Amniotic stem cell (primary cell): ENCODE measurements at regions not wholly inside any gene's neighbourhood (a gene's known extent, or its start where the extent isn't known, plus 50 kb on each side); places are given as distances from the start of the nearest gene placed in this dataset.
"Not testable (repeated sequence)": the region's sequence is repeated elsewhere in the genome, so short reads cannot be mapped to it uniquely, and the experiment has no call there.

ENCODE experiments used
- DNase-seq: peaks from one replicate; lab custom pipeline; 2025; lab: John Stamatoyannopoulos, UW

- no peak for DNase-seq
Observed at GRCh38 chr16:75837264-75837663, 111.0 kb upstream of the CPHXL start.

- DNase-seq = no peak
Observed at GRCh38 chr16:75837681-75838080, 111.4 kb upstream of the CPHXL start.

- DNase-seq = no peak
Observed at GRCh38 chr16:75841517-75841916, 115.2 kb upstream of the CPHXL start.

GRCh38 chr16:75847172-75847571 is 120.9 kb upstream of the CPHXL start:
- DNase-seq = no peak

GRCh38 chr16:75854152-75854551 is 127.9 kb upstream of the CPHXL start:
- DNase-seq = no peak

GRCh38 chr16:75860326-75861053 is 134.2 kb upstream of the CPHXL start:
- DNase-seq = no peak

GRCh38 chr16:75861311-75862097 is 135.2 kb upstream of the CPHXL start:
- no peak for DNase-seq

- DNase-seq = no peak
Observed at GRCh38 chr16:75862098-75862386, 135.8 kb upstream of the CPHXL start.

GRCh38 chr16:75864243-75864642 is 138.0 kb upstream of the CPHXL start:
- no peak for DNase-seq

- DNase-seq = no peak
Observed at GRCh38 chr16:75865736-75866135, 139.4 kb upstream of the CPHXL start.

- no peak for DNase-seq
Observed at GRCh38 chr16:75868636-75869632, 142.6 kb upstream of the CPHXL start.

- DNase-seq = not testable (repeated sequence)
Observed at GRCh38 chr16:75881280-75881679, 155.0 kb upstream of the CPHXL start.

GRCh38 chr16:75899163-75899562 is 172.9 kb upstream of the CPHXL start:
- no peak for DNase-seq

GRCh38 chr16:75908331-75909117 is 182.2 kb upstream of the CPHXL start:
- no peak for DNase-seq

- DNase-seq = no peak
Observed at GRCh38 chr16:75909746-75910145, 183.5 kb upstream of the CPHXL start.

GRCh38 chr16:75911896-75912295 is 185.6 kb upstream of the CPHXL start:
- DNase-seq = no peak

GRCh38 chr16:75913958-75914357 is 187.7 kb upstream of the CPHXL start:
- no peak for DNase-seq

GRCh38 chr16:75916451-75916850 is 190.2 kb upstream of the CPHXL start:
- DNase-seq = no peak

- no peak for DNase-seq
Observed at GRCh38 chr16:75918109-75918508, 191.8 kb upstream of the CPHXL start.

- DNase-seq = no peak
Observed at GRCh38 chr16:75919664-75920063, 193.4 kb upstream of the CPHXL start.

GRCh38 chr16:75921281-75921680 is 195.0 kb upstream of the CPHXL start:
- DNase-seq = no peak

- DNase-seq = no peak
Observed at GRCh38 chr16:75922250-75922649, 196.0 kb upstream of the CPHXL start.
